NCI-H1436 treated with DMSO at 0.1 percent for 48 hours (cell line): ENCODE measurements at regions not wholly inside any gene's neighbourhood (a gene's known extent, or its start where the extent isn't known, plus 50 kb on each side); places are given as distances from the start of the nearest gene placed in this dataset.
"Not testable (repeated sequence)": the region's sequence is repeated elsewhere in the genome, so short reads cannot be mapped to it uniquely, and the experiment has no call there.

Source experiments
- DNase-seq: peaks from one replicate; lab custom pipeline; 2025; lab: John Stamatoyannopoulos, UW

- peak; percentile 67 for DNase-seq
Measured at GRCh38 chr22:25419247-25420113, 145.0 kb upstream of the GRK3 start.

- not testable (repeated sequence) for DNase-seq
Measured at GRCh38 chr22:25420114-25420441, 144.4 kb upstream of the GRK3 start.

- DNase-seq = no peak
Measured at GRCh38 chr22:25420471-25420924, 144.0 kb upstream of the GRK3 start.

GRCh38 chr22:25420925-25421904, 143.3 kb upstream of the GRK3 start:
- DNase-seq = no peak

GRCh38 chr22:25426530-25427308, 137.8 kb upstream of the GRK3 start:
- not testable (repeated sequence) for DNase-seq

GRCh38 chr22:25431637-25432342, 132.7 kb upstream of the GRK3 start:
- not testable (repeated sequence) for DNase-seq

GRCh38 chr22:25433381-25433970, 131.0 kb upstream of the GRK3 start:
- not testable (repeated sequence) for DNase-seq

GRCh38 chr22:25437414-25438160, 126.9 kb upstream of the GRK3 start:
- no peak for DNase-seq

- no peak for DNase-seq
Measured at GRCh38 chr22:25447067-25447685, 117.3 kb upstream of the GRK3 start.

GRCh38 chr22:25447686-25448434, 116.6 kb upstream of the GRK3 start:
- no peak for DNase-seq

- no peak for DNase-seq
Measured at GRCh38 chr22:25448435-25449051, 115.9 kb upstream of the GRK3 start.

- DNase-seq = no peak
Measured at GRCh38 chr22:25449781-25450317, 114.6 kb upstream of the GRK3 start.

- DNase-seq = no peak
Measured at GRCh38 chr22:25451480-25452114, 112.9 kb upstream of the GRK3 start.

- no peak for DNase-seq
Measured at GRCh38 chr22:25452116-25452700, 112.3 kb upstream of the GRK3 start.

GRCh38 chr22:25453058-25453457, 111.4 kb upstream of the GRK3 start:
- no peak for DNase-seq

- DNase-seq = no peak
Measured at GRCh38 chr22:25453557-25453956, 110.9 kb upstream of the GRK3 start.

- not testable (repeated sequence) for DNase-seq
Measured at GRCh38 chr22:25456300-25457043, 108.0 kb upstream of the GRK3 start.
